ENCODE measurements at regions not wholly inside any gene's neighbourhood (a gene's known extent, or its start where the extent isn't known, plus 50 kb on each side); places are given as distances from the start of the nearest gene placed in this dataset.
A peak's percentile ranks its signal among the peaks of the same experiment; 100 is the strongest.

DNA sequence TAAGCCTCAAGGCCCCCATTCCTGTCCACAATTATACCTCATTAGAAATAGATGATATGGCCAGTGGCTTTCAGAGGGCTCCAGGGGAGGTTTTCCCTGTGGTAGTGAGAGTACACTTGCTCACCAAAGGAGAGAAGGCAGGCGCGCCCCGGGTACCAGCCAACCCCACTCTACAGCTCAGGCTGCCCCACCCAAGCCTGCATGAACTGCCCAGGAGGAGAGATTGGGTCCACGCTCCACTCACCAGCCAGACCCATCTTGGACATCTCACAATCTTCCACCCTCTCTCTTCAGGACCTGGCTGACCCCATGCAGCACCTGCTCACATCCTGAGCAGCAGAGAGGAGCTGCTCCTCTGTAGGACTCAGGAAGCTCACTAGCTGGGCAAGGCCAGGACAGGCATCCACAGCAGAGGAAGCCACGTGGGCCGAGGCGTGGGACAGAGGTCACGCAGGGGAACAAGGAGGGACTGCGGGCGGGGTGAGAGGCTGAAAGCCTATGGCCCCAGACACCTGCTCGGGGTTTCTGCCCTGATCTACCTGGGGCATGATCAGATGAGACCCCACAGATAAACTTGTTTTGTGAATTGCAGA lies 53.9 kb upstream of the GLI2 start:
- no peaks in the 10 kb centered on the region for H3K79me2 ChIP-seq (ENCODE audit: control insufficient read depth, insufficient read depth, low read length)
- no peak for FAIRE-seq
- H3K9me3 ChIP-seq (replicated peaks; ENCODE audit: control insufficient read depth, insufficient read depth, low read depth, low read length) = no peaks in the 10 kb centered on the region
- 0% methylated on average over 8 of the region's 11 CpGs for WGBS (ENCODE audit: insufficient coverage, low coverage, missing lambda C conversion rate)
- H3K4me3 ChIP-seq = no peak overlapping the region
- ChIA-PET CTCF (ENCODE audit: low intra/inter-chr PET ratio) (no interaction called here), POLR2A (no interaction called here)
- no TSS peak for BruUV-seq (replicated peaks)
- H3K9me1 ChIP-seq (ENCODE audit: control insufficient read depth, insufficient read depth, low read length) = no peaks in the 10 kb centered on the region
- no peaks in the 10 kb centered on the region for H3K36me3 ChIP-seq (ENCODE audit: control insufficient read depth, insufficient read depth, low read length)
- H3K27me3 ChIP-seq (ENCODE audit: control insufficient read depth in 2 of 2, insufficient read depth in 2 of 2, low read length in 2 of 2) = peaks cover 0 to 14% of the 10 kb centered on the region in 2 experiments; a peak in 2 of 5 replicates
- H3K9ac ChIP-seq (ENCODE audit: insufficient read depth in 1 of 2, low read depth in 2 of 2, low read length in 2 of 2) = no peak overlapping the region
- intact Hi-C loops (cut with micrococcal nuclease) (loop anchor here (2.0 kb wide), 1 partner anchor 339 kb away; no protein-coding TSS in a partner anchor), in situ Hi-C loops (cut with MboI) (loop anchor here (25.0 kb wide), 1 partner anchor 656 kb away; no protein-coding TSS in a partner anchor)
- H3K4me1 ChIP-seq (replicated peaks in 1 of 2; ENCODE audit: control insufficient read depth in 2 of 2, insufficient read depth in 2 of 2, low read length in 2 of 2) = peaks cover 0 to 2% of the 10 kb centered on the region in 2 experiments; a peak in 1 of 5 replicates
- no peak overlapping the region for H3K4me2 ChIP-seq (ENCODE audit: insufficient read depth, low read length)
- no peak overlapping the region for H2AFZ ChIP-seq (ENCODE audit: low read depth, low read length)
- peaks cover 6% of the 10 kb centered on the region for H4K20me1 ChIP-seq (replicated peaks; ENCODE audit: control insufficient read depth, insufficient read depth, low read length)
- no peak overlapping the region for H3K27ac ChIP-seq (ENCODE audit: extremely low read depth, low read depth, low read length)
- no peak for DNase-seq (ENCODE audit: extremely low read depth in 1 of 4, low spot score in 3 of 4)
- ATAC-seq = no peak
- TF ChIP-seq BHLHE40 (IDR thresholded peaks at IDR 0.05; ENCODE audit: low read length) = no peak

DNA sequence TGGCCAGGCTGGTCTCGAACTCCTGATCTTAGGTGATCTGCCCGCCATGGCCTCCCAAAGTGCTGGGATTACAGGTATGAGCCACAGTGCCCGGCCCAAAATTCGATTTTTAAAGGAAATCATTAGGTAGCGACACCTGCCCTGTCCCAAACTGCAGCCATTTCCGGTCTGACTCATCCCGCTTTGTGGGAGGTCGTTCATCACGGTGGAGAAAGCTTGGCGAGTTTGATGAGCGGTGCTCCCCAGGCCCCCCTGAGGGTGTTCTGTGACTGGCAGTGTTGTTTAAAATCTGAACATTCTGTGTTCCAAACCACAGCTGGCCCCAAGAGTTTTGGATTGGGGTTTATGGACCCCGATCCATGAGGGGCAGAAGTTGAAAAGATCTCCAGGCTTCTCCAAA lies 53.0 kb upstream of the GLI2 start:
- no peak overlapping the region for H3K27ac ChIP-seq (ENCODE audit: extremely low read depth, low read depth, low read length)
- H3K9ac ChIP-seq (ENCODE audit: insufficient read depth in 1 of 2, low read depth in 2 of 2, low read length in 2 of 2) = no peak overlapping the region
- H4K20me1 ChIP-seq (replicated peaks; ENCODE audit: control insufficient read depth, insufficient read depth, low read length) = peaks cover 6% of the 10 kb centered on the region
- H3K36me3 ChIP-seq (ENCODE audit: control insufficient read depth, insufficient read depth, low read length) = no peaks in the 10 kb centered on the region
- no peak overlapping the region for H3K4me2 ChIP-seq (ENCODE audit: insufficient read depth, low read length)
- ATAC-seq (no peak), DNase-seq (ENCODE audit: extremely low read depth in 1 of 4, low spot score in 3 of 4) (peak in 1 of 4 experiments; percentile 11), FAIRE-seq (no peak)
- no peaks in the 10 kb centered on the region for H3K79me2 ChIP-seq (ENCODE audit: control insufficient read depth, insufficient read depth, low read length)
- ChIA-PET POLR2A (interaction anchor here (1.0 to 1.7 kb wide), 2 partner anchors 30 to 393 kb away, joined by 3 read pairs; no protein-coding TSS in a partner anchor), CTCF (ENCODE audit: low intra/inter-chr PET ratio) (no interaction called here)
- H2AFZ ChIP-seq (ENCODE audit: low read depth, low read length) = no peak overlapping the region
- no TSS peak for BruUV-seq (replicated peaks)
- WGBS (ENCODE audit: insufficient coverage, low coverage, missing lambda C conversion rate) = 1% methylated on average over 10 of the region's 12 CpGs
- no peaks in the 10 kb centered on the region for H3K9me1 ChIP-seq (ENCODE audit: control insufficient read depth, insufficient read depth, low read length)
- H3K4me3 ChIP-seq = no peak overlapping the region
- peaks cover 0 to 2% of the 10 kb centered on the region in 2 experiments; a peak in 1 of 5 replicates for H3K4me1 ChIP-seq (replicated peaks in 1 of 2; ENCODE audit: control insufficient read depth in 2 of 2, insufficient read depth in 2 of 2, low read length in 2 of 2)
- H3K9me3 ChIP-seq (replicated peaks; ENCODE audit: control insufficient read depth, insufficient read depth, low read depth, low read length) = no peaks in the 10 kb centered on the region
- intact Hi-C loops (cut with micrococcal nuclease) = no loop called here
- peaks cover 0 to 10% of the 10 kb centered on the region in 2 experiments; a peak in 2 of 5 replicates for H3K27me3 ChIP-seq (ENCODE audit: control insufficient read depth in 2 of 2, insufficient read depth in 2 of 2, low read length in 2 of 2)
- in situ Hi-C loops (cut with MboI) = loop anchor here (25.0 kb wide), 1 partner anchor 655 kb away; no protein-coding TSS in a partner anchor
- no peak for TF ChIP-seq ZNF696 (CRISPR knock-in tag; conservative IDR thresholded peaks at IDR 0.05)
- TF ChIP-seq GABPA (tag; conservative IDR thresholded peaks at IDR 0.05; ENCODE audit: low read depth) = 0 out of 2 replicates have a peak, but pooled peaks have one; percentile 19
- TF ChIP-seq, protein P1, sequence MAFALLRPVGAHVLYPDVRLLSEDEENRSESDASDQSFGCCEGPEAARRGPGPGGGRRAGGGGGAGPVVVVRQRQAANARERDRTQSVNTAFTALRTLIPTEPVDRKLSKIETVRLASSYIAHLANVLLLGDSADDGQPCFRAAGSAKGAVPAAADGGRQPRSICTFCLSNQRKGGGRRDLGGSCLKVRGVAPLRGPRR (CRISPR knock-in tag; IDR thresholded peaks at IDR 0.05) = no peak
- TF ChIP-seq TCF7L2 (IDR thresholded peaks at IDR 0.05; ENCODE audit: low read depth, low read length) = no peak
- no peak for TF ChIP-seq MYC (IDR thresholded peaks at IDR 0.05; ENCODE audit: low read depth, low read length)
- TF ChIP-seq MYC (CRISPR knock-in tag; IDR thresholded peaks at IDR 0.05; ENCODE audit: borderline replicate concordance, low read depth) = no peak
- TF ChIP-seq ZNF263 (CRISPR knock-in tag; IDR thresholded peaks at IDR 0.05; ENCODE audit: borderline replicate concordance) = peak; percentile 84
- 0 out of 2 replicates have a peak, but pooled peaks have one; percentile 15 for TF ChIP-seq JUND (IDR thresholded peaks at IDR 0.05; ENCODE audit: borderline replicate concordance, low read depth, low read length)
- TF ChIP-seq JUND (tag; IDR thresholded peaks at IDR 0.05; ENCODE audit: borderline replicate concordance, low read depth, low read length) = no peak
